HepG2 (cell line): ENCODE measurements at regions not wholly inside any gene's neighbourhood (a gene's known extent, or its start where the extent isn't known, plus 50 kb on each side); places are given as distances from the start of the nearest gene placed in this dataset.

Source experiments
- ATAC-seq: fragments of 200-7000 bp; cut with Tn5 transposase; 3 replicates; pipeline ENCODE4 v1.9.1; 2020; ENCODE audit warnings: mild to moderate bottlenecking, moderate library complexity
- BruUV-seq: library from RNA; stranded (reverse); fragments of 400-500 nt; replicated peaks from 2 replicates; lab custom pipeline; 2021; lab: Mats Ljungman, UMichigan
- CTCF ChIA-PET: fragments of 300-600 bp; formaldehyde crosslinking; extraction: SDS; loops from one replicate; lab custom pipeline; 2021; ENCODE audit warnings: low total read pairs, inconsistent platforms, low intra/inter-chr PET ratio; lab: Yijun Ruan, JAX
- POLR2A ChIA-PET: fragments of 350-600 bp; sonication (Branson Sonifier 250); formaldehyde crosslinking; loops from one replicate; lab custom pipeline; 2020; ENCODE audit warnings: antibody characterized with exemption, inconsistent platforms; lab: Yijun Ruan, JAX
- DNase-seq: peaks from one replicate; pipeline ENCODE4 v3.0.0-alpha.2; 2015; ENCODE audit warnings: low spot score
- FAIRE-seq: peaks from 3 replicates; lab custom pipeline; 2011; peaks lifted over from hg19 to GRCh38; lab: Jason Lieb, UNC
- H2AFZ ChIP-seq: one replicate; pipeline ENCODE4 v1.6.1; 2011; ENCODE audit warnings: low read length, inconsistent platforms
- H3K27ac ChIP-seq: fragments of 300-600 bp; 3 replicates; pipeline ENCODE4 v1.8.0; 2011; ENCODE audit warnings: mixed run types, mild to moderate bottlenecking, mixed read lengths, low read length, inconsistent platforms; ENCODE audit not compliant: insufficient read depth; ENCODE audit errors: extremely low read length
- H3K27me3 ChIP-seq, 2 experiments: fragments of 200-600 bp in 1 of 2; 2 replicates in 1 of 2; 3 replicates in 1 of 2; pipeline versions ENCODE4 v1.6.0 to v1.8.0; 2011; ENCODE audit warnings: low read length in 2 of 2, mild to moderate bottlenecking in 2 of 2, moderate library complexity in 2 of 2, inconsistent platforms in 1 of 2; ENCODE audit not compliant: insufficient read depth in 2 of 2, control insufficient read depth in 1 of 2
- H3K36me3 ChIP-seq, 2 experiments: fragments of 200-600 bp in 1 of 2; replicated peaks in 1 of 2; 2 replicates in 1 of 2; 3 replicates in 1 of 2; pipeline versions ENCODE4 v1.5.1 to v1.8.0; 2011; ENCODE audit warnings: low read length in 2 of 2, inconsistent platforms in 1 of 2; ENCODE audit not compliant: insufficient read depth in 2 of 2, control insufficient read depth in 1 of 2
- H3K4me1 ChIP-seq: 2 replicates; pipeline ENCODE4 v1.5.1; 2012; ENCODE audit warnings: low read length, inconsistent platforms; ENCODE audit not compliant: insufficient read depth
- H3K4me2 ChIP-seq: 2 replicates; pipeline ENCODE4 v1.6.0; 2011; ENCODE audit warnings: low read depth, low read length, inconsistent platforms
- H3K4me3 ChIP-seq, 3 experiments: fragments of 200-600 bp in 1 of 3; sonication (generic), shearing (Covaris generic) in 1 of 3; replicated peaks in 1 of 3; 2 replicates each; pipeline ENCODE4 v1.5.1; 2011 to 2016; ENCODE audit warnings: low read length in 3 of 3, inconsistent platforms in 2 of 3, low read depth in 2 of 3, mild to moderate bottlenecking in 2 of 3, control low read depth in 1 of 3, mixed read lengths in 1 of 3; ENCODE audit not compliant: insufficient read depth in 1 of 3
- H3K79me2 ChIP-seq: one replicate; pipeline ENCODE4 v1.6.1; 2011; ENCODE audit warnings: low read length, inconsistent platforms; ENCODE audit not compliant: insufficient read depth
- H3K9ac ChIP-seq: 2 replicates; pipeline ENCODE4 v1.6.0; 2011; ENCODE audit warnings: mild to moderate bottlenecking, low read depth, low read length, inconsistent platforms; ENCODE audit not compliant: insufficient read depth
- H3K9me3 ChIP-seq: 2 replicates; pipeline ENCODE4 v1.5.1; 2012; ENCODE audit warnings: mild to moderate bottlenecking, low read length
- H4K20me1 ChIP-seq: 2 replicates; pipeline ENCODE4 v1.6.0; 2011; ENCODE audit warnings: inconsistent platforms, mild to moderate bottlenecking, low read length, moderate library complexity; ENCODE audit not compliant: insufficient read depth
- JUNB ChIP-seq: sonication (generic); formaldehyde crosslinking; IDR thresholded peaks from 2 replicates; pipeline ENCODE4 v1.8.0; 2022; ENCODE audit warnings: missing genetic modification reagents, mild to moderate bottlenecking, borderline replicate concordance
- REXO4 ChIP-seq: sonication (generic); formaldehyde crosslinking; IDR thresholded peaks from 2 replicates; pipeline ENCODE4 v1.8.0; 2022; ENCODE audit warnings: missing genetic modification reagents, mild to moderate bottlenecking, borderline replicate concordance
- YEATS4 ChIP-seq: sonication (generic); formaldehyde crosslinking; IDR thresholded peaks from 2 replicates; pipeline ENCODE4 v1.4.0; 2020; ENCODE audit warnings: missing genetic modification reagents, borderline replicate concordance
- ZNF33A ChIP-seq: sonication (generic); formaldehyde crosslinking; IDR thresholded peaks from 2 replicates; pipeline ENCODE4 v1.5.1; 2020; ENCODE audit warnings: missing genetic modification reagents, mild to moderate bottlenecking, moderate library complexity, borderline replicate concordance
- ZNF607 ChIP-seq: sonication (generic); formaldehyde crosslinking; IDR thresholded peaks from 2 replicates; pipeline ENCODE4 v1.5.1; 2020; ENCODE audit warnings: missing genetic modification reagents, mild to moderate bottlenecking, borderline replicate concordance
- ZNF674 ChIP-seq: sonication (generic); formaldehyde crosslinking; IDR thresholded peaks from 2 replicates; pipeline ENCODE4 v1.5.0; 2020; ENCODE audit warnings: low read depth, mild to moderate bottlenecking, missing genetic modification reagents
- WGBS: methylation state at CpG from one replicate; pipeline ENCODE4 v1.1.6; 2017; ENCODE audit warnings: low lambda C conversion rate; 5-methylcytosine and 5-hydroxymethylcytosine counted together
- in situ Hi-C: cut with HindIII; loops from 2 replicates; pipeline ENCODE4 v1.10.0; 2017; ENCODE audit warnings: low pct_unique_long_range_greater_than_20kb; ENCODE audit not compliant: extremely low pct_ligation_motif_present
- intact Hi-C: fragments of 100-400 bp; cut with micrococcal nuclease; formaldehyde crosslinking; loops from one replicate; pipeline ENCODE4 v1.10.0; 2022; ENCODE audit not compliant: unreplicated experiment
- TF ChIP-seq, protein P1 (sequence below): sonication (generic); formaldehyde crosslinking; IDR thresholded peaks from 2 replicates; pipeline ENCODE4 v1.5.1; 2020; ENCODE audit warnings: mild to moderate bottlenecking, missing genetic modification reagents, borderline replicate concordance
- TF ChIP-seq, protein P2 (sequence below): sonication (generic); formaldehyde crosslinking; IDR thresholded peaks from 2 replicates; pipeline ENCODE4 v1.5.0; 2020; ENCODE audit warnings: mild to moderate bottlenecking, missing genetic modification reagents
- TF ChIP-seq, protein P3 (sequence below): sonication (generic); formaldehyde crosslinking; IDR thresholded peaks from 2 replicates; pipeline ENCODE4 v1.8.0; 2022; ENCODE audit warnings: missing genetic modification reagents, mild to moderate bottlenecking, borderline replicate concordance
- TF ChIP-seq, protein P4 (sequence below): sonication (generic); formaldehyde crosslinking; IDR thresholded peaks from 2 replicates; pipeline ENCODE4 v1.4.0; 2020; ENCODE audit warnings: missing genetic modification reagents

DNA sequence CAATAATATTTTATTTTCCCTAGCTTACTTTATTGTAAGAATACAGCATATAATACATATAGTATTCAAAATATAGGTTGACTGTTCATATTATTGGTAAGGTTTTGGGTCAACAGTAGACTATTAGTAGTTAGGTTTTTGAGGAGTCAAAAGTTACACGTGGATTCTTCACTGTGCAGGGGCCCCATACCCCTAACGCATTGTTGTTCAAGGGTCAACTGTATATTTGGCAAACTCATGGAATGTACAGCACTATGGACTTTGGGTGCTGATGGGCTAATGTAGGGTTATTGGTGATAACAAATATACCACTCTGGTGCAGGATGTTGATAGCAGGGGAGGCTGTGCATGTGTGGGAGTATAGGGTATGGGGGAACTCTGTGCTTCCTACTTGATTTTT lies 397.2 kb downstream of the BCKDHB start (continued):
- TF ChIP-seq, protein P1, sequence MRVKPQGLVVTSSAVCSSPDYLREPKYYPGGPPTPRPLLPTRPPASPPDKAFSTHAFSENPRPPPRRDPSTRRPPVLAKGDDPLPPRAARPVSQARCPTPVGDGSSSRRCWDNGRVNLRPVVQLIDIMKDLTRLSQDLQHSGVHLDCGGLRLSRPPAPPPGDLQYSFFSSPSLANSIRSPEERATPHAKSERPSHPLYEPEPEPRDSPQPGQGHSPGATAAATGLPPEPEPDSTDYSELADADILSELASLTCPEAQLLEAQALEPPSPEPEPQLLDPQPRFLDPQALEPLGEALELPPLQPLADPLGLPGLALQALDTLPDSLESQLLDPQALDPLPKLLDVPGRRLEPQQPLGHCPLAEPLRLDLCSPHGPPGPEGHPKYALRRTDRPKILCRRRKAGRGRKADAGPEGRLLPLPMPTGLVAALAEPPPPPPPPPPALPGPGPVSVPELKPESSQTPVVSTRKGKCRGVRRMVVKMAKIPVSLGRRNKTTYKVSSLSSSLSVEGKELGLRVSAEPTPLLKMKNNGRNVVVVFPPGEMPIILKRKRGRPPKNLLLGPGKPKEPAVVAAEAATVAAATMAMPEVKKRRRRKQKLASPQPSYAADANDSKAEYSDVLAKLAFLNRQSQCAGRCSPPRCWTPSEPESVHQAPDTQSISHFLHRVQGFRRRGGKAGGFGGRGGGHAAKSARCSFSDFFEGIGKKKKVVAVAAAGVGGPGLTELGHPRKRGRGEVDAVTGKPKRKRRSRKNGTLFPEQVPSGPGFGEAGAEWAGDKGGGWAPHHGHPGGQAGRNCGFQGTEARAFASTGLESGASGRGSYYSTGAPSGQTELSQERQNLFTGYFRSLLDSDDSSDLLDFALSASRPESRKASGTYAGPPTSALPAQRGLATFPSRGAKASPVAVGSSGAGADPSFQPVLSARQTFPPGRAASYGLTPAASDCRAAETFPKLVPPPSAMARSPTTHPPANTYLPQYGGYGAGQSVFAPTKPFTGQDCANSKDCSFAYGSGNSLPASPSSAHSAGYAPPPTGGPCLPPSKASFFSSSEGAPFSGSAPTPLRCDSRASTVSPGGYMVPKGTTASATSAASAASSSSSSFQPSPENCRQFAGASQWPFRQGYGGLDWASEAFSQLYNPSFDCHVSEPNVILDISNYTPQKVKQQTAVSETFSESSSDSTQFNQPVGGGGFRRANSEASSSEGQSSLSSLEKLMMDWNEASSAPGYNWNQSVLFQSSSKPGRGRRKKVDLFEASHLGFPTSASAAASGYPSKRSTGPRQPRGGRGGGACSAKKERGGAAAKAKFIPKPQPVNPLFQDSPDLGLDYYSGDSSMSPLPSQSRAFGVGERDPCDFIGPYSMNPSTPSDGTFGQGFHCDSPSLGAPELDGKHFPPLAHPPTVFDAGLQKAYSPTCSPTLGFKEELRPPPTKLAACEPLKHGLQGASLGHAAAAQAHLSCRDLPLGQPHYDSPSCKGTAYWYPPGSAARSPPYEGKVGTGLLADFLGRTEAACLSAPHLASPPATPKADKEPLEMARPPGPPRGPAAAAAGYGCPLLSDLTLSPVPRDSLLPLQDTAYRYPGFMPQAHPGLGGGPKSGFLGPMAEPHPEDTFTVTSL (CRISPR knock-in tag) = peak; percentile 72; the same call in 1 of the 2 replicates
- TF ChIP-seq, protein P2, sequence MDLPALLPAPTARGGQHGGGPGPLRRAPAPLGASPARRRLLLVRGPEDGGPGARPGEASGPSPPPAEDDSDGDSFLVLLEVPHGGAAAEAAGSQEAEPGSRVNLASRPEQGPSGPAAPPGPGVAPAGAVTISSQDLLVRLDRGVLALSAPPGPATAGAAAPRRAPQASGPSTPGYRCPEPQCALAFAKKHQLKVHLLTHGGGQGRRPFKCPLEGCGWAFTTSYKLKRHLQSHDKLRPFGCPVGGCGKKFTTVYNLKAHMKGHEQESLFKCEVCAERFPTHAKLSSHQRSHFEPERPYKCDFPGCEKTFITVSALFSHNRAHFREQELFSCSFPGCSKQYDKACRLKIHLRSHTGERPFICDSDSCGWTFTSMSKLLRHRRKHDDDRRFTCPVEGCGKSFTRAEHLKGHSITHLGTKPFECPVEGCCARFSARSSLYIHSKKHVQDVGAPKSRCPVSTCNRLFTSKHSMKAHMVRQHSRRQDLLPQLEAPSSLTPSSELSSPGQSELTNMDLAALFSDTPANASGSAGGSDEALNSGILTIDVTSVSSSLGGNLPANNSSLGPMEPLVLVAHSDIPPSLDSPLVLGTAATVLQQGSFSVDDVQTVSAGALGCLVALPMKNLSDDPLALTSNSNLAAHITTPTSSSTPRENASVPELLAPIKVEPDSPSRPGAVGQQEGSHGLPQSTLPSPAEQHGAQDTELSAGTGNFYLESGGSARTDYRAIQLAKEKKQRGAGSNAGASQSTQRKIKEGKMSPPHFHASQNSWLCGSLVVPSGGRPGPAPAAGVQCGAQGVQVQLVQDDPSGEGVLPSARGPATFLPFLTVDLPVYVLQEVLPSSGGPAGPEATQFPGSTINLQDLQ (CRISPR knock-in tag) = no peak
- TF ChIP-seq ZNF674 (CRISPR knock-in tag) = no peak

DNA sequence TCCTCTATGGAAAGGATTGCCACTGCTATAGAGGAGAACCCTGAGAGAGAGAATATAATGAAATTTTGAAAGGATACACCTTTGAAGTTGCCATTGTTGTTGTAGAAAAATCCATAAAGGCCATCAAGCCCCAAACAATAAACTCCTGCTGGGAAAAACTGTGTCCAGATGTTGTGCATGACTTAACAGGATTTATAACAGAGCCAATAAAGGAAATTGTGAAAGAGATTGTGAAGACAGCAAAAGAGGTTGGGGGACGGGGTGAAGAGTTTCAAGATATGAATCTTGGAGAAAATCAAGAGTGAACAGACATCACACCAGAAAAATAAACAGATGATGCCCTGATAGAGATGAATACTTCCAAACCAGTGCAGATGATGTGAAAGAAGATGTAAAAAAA lies 396.4 kb downstream of the BCKDHB start:
- in situ Hi-C loops (no loop called here), intact Hi-C loops (loop anchor here (1.0 kb wide), 1 partner anchor 35 kb away; no protein-coding TSS in a partner anchor)
- no peak for ATAC-seq
- Histone ChIP-seq H4K20me1 (no peaks in the 10 kb centered on the region), H3K9me3 (no peaks in the 10 kb centered on the region), H3K27ac (peak overlapping the region; percentile 50), H3K4me2 (no peak overlapping the region), H3K4me1 (peaks cover 59% of the 10 kb centered on the region), H3K9ac (no peak overlapping the region), H3K27me3 (no peaks in the 10 kb centered on the region), H3K79me2 (no peaks in the 10 kb centered on the region), H3K4me3 (no peak overlapping the region), H3K36me3 (no peaks in the 10 kb centered on the region), H2AFZ (peak overlapping the region; percentile 17)
- ChIA-PET CTCF (no interaction called here), POLR2A (no interaction called here)
- no peak for DNase-seq
- TF ChIP-seq, protein P3, sequence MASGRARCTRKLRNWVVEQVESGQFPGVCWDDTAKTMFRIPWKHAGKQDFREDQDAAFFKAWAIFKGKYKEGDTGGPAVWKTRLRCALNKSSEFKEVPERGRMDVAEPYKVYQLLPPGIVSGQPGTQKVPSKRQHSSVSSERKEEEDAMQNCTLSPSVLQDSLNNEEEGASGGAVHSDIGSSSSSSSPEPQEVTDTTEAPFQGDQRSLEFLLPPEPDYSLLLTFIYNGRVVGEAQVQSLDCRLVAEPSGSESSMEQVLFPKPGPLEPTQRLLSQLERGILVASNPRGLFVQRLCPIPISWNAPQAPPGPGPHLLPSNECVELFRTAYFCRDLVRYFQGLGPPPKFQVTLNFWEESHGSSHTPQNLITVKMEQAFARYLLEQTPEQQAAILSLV (CRISPR knock-in tag) = no peak
- no peak for TF ChIP-seq JUNB (CRISPR knock-in tag)
- no peak for TF ChIP-seq YEATS4
- TF ChIP-seq, protein P4, sequence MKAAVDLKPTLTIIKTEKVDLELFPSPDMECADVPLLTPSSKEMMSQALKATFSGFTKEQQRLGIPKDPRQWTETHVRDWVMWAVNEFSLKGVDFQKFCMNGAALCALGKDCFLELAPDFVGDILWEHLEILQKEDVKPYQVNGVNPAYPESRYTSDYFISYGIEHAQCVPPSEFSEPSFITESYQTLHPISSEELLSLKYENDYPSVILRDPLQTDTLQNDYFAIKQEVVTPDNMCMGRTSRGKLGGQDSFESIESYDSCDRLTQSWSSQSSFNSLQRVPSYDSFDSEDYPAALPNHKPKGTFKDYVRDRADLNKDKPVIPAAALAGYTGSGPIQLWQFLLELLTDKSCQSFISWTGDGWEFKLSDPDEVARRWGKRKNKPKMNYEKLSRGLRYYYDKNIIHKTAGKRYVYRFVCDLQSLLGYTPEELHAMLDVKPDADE = no peak
- no peak for TF ChIP-seq REXO4 (CRISPR knock-in tag)
- TF ChIP-seq ZNF607 (CRISPR knock-in tag) = no peak
- TF ChIP-seq ZNF33A (CRISPR knock-in tag) = no peak
- no TSS peak for BruUV-seq
- FAIRE-seq = no peak
- WGBS = 90% methylated on average over 1 of the region's 1 CpG
